K562 (cell line): ENCODE measurements at regions not wholly inside any gene's neighbourhood (a gene's known extent, or its start where the extent isn't known, plus 50 kb on each side); places are given as distances from the start of the nearest gene placed in this dataset.

Experiments used
- ATAC-seq: fragments of 200-7000 bp; cut with Tn5 transposase; 3 replicates; pipeline ENCODE4 v1.9.1; 2020; ENCODE audit warnings: moderate library complexity
- BruUV-seq: library from RNA; stranded (reverse); fragments of 400-500 nt; replicated peaks from 2 replicates; lab custom pipeline; 2021; lab: Mats Ljungman, UMichigan
- CTCF ChIA-PET: fragments of 300-600 bp; formaldehyde crosslinking; extraction: SDS; loops from one replicate; lab custom pipeline; 2021; ENCODE audit warnings: low intra/inter-chr PET ratio; lab: Yijun Ruan, JAX
- POLR2A ChIA-PET: fragments of 300-600, 350-650 bp; sonication (Branson Sonifier 250); formaldehyde crosslinking; extraction: SDS; loops from one replicate; lab custom pipeline; 2021; ENCODE audit warnings: antibody characterized with exemption, inconsistent platforms; lab: Yijun Ruan, JAX
- DNase-seq, 4 experiments: peaks; one replicate each; pipeline versions ENCODE4 v3.0.0 to v3.0.0-alpha.2; 2011 to 2018; ENCODE audit warnings: low spot score in 3 of 4, mixed read lengths in 3 of 4; ENCODE audit errors: extremely low read depth in 1 of 4
- FAIRE-seq: peaks from 2 replicates; lab custom pipeline; 2011; peaks lifted over from hg19 to GRCh38; lab: Jason Lieb, UNC
- H2AFZ ChIP-seq: 2 replicates; pipeline ENCODE4 v1.6.0; 2011; ENCODE audit warnings: low read depth, low read length, control low read depth, inconsistent platforms
- H3K27ac ChIP-seq: fragments of 200-600 bp; 3 replicates; pipeline ENCODE4 v1.8.0; 2011; ENCODE audit warnings: low read depth, mild to moderate bottlenecking, control low read depth, inconsistent platforms, low read length, moderate library complexity, mixed read lengths; ENCODE audit errors: extremely low read depth
- H3K27me3 ChIP-seq, 2 experiments: fragments of 300-600 bp in 1 of 2; 2 replicates in 1 of 2; 3 replicates in 1 of 2; pipeline versions ENCODE4 v1.6.0 to v1.8.0; 2011; ENCODE audit warnings: inconsistent platforms in 2 of 2, low read length in 2 of 2, mild to moderate bottlenecking in 1 of 2, mixed read lengths in 1 of 2, moderate library complexity in 1 of 2; ENCODE audit not compliant: control insufficient read depth in 2 of 2, insufficient read depth in 2 of 2
- H3K36me3 ChIP-seq: fragments of 300-600 bp; 3 replicates; pipeline ENCODE4 v1.8.0; 2011; ENCODE audit warnings: mild to moderate bottlenecking, low read length, inconsistent platforms; ENCODE audit not compliant: control insufficient read depth, insufficient read depth
- H3K4me1 ChIP-seq, 2 experiments: fragments of 200-600 bp in 1 of 2; replicated peaks in 1 of 2; 2 replicates in 1 of 2; 3 replicates in 1 of 2; pipeline versions ENCODE4 v1.5.1 to v1.8.0; 2011; ENCODE audit warnings: inconsistent platforms in 2 of 2, low read length in 2 of 2, mild to moderate bottlenecking in 1 of 2, mixed read lengths in 1 of 2, moderate library complexity in 1 of 2; ENCODE audit not compliant: control insufficient read depth in 2 of 2, insufficient read depth in 2 of 2
- H3K4me2 ChIP-seq: 2 replicates; pipeline ENCODE4 v1.6.1; 2011; ENCODE audit warnings: low read length, control low read depth, inconsistent platforms, mixed read lengths; ENCODE audit not compliant: insufficient read depth
- H3K4me3 ChIP-seq: fragments of 200-600 bp; sonication (generic), shearing (Covaris generic); 2 replicates; pipeline ENCODE4 v1.5.1; 2016; ENCODE audit warnings: control low read depth, inconsistent platforms
- H3K79me2 ChIP-seq: fragments of 200-600 bp; 3 replicates; pipeline ENCODE4 v1.8.0; 2011; ENCODE audit warnings: low read length, inconsistent platforms; ENCODE audit not compliant: control insufficient read depth, insufficient read depth
- H3K9ac ChIP-seq, 2 experiments: 2 replicates each; pipeline versions ENCODE4 v1.6.0 to v1.6.1; 2011; ENCODE audit warnings: low read depth in 2 of 2, low read length in 2 of 2, control low read depth in 1 of 2, inconsistent platforms in 1 of 2, mild to moderate bottlenecking in 1 of 2, mixed read lengths in 1 of 2; ENCODE audit not compliant: insufficient read depth in 1 of 2
- H3K9me1 ChIP-seq: one replicate; pipeline ENCODE4 v1.6.0; 2011; ENCODE audit warnings: inconsistent platforms, mild to moderate bottlenecking, low read length, moderate library complexity; ENCODE audit not compliant: control insufficient read depth, insufficient read depth
- H3K9me3 ChIP-seq: replicated peaks from 2 replicates; pipeline ENCODE4 v1.5.1; 2011; ENCODE audit warnings: low read depth, low read length, inconsistent platforms; ENCODE audit not compliant: control insufficient read depth, insufficient read depth
- H4K20me1 ChIP-seq: replicated peaks from 2 replicates; pipeline ENCODE4 v1.6.1; 2011; ENCODE audit warnings: low read length, inconsistent platforms, mixed read lengths; ENCODE audit not compliant: control insufficient read depth, insufficient read depth
- C11orf30 ChIP-seq: fragments of 450-650 bp; IDR thresholded peaks from 2 replicates; pipeline ENCODE4 v1.6.1; 2016; ENCODE audit warnings: low read depth, mild to moderate bottlenecking
- CBFB ChIP-seq: sonication (generic); formaldehyde crosslinking; IDR thresholded peaks from 2 replicates; pipeline ENCODE4 v1.4.0; 2020; ENCODE audit warnings: mild to moderate bottlenecking, missing genetic modification reagents
- CLOCK ChIP-seq: fragments of 250-450 bp; sonication (Bioruptor Pico); IDR thresholded peaks from 2 replicates; pipeline ENCODE4 v1.4.0; 2020; ENCODE audit warnings: mild to moderate bottlenecking, moderate library complexity, borderline replicate concordance
- DPF2 ChIP-seq: fragments of 450-650 bp; IDR thresholded peaks from 2 replicates; pipeline ENCODE4 v1.6.1; 2016
- ELK3 ChIP-seq: fragments of 450-650 bp; formaldehyde crosslinking; IDR thresholded peaks from 2 replicates; pipeline ENCODE4 v1.4.0; 2020; ENCODE audit warnings: mild to moderate bottlenecking
- GTF2E2 ChIP-seq: fragments of 200-800 bp; sonication (Bioruptor generic); IDR thresholded peaks from 2 replicates; pipeline ENCODE4 v1.6.1; 2016; ENCODE audit warnings: missing genetic modification characterization, missing compliant biosample characterization
- TRIM28 ChIP-seq: fragments of 450-650 bp; IDR thresholded peaks from 2 replicates; pipeline ENCODE4 v1.6.1; 2017
- VEZF1 ChIP-seq: fragments of 200-800 bp; sonication (Bioruptor generic); IDR thresholded peaks from 2 replicates; pipeline ENCODE4 v1.6.1; 2017; ENCODE audit warnings: missing genetic modification characterization, missing compliant biosample characterization
- WGBS: fragments of 100-300 bp; shearing (Covaris generic); methylation state at CpG from one replicate; pipeline ENCODE4 v1.1.6; 2016; ENCODE audit warnings: low coverage, mixed read lengths; ENCODE audit not compliant: insufficient coverage; ENCODE audit errors: missing lambda C conversion rate; 5-methylcytosine and 5-hydroxymethylcytosine counted together
- in situ Hi-C: fragments of 300-500 bp; cut with MboI; formaldehyde crosslinking; loops from 4 replicates; pipeline ENCODE4 v1.15.0; 2018; ENCODE audit warnings: inconsistent platforms, mixed read lengths
- intact Hi-C: fragments of 100-400 bp; cut with micrococcal nuclease; formaldehyde crosslinking; loops from 2 replicates; pipeline ENCODE4 v1.14.2; 2022

- H3K36me3 ChIP-seq, result no peaks in the 10 kb centered on the region
- no peaks in the 10 kb centered on the region for H3K9me1 ChIP-seq
- TF ChIP-seq VEZF1 (CRISPR knock-in tag), result no peak
- no peak for TF ChIP-seq GTF2E2 (tag)
- TF ChIP-seq TRIM28, result no peak
- TF ChIP-seq DPF2, result no peak
- no peak for TF ChIP-seq CBFB (CRISPR knock-in tag)
- TF ChIP-seq C11orf30, result no peak
- TF ChIP-seq ELK3 (CRISPR knock-in tag), result no peak
- no peak for TF ChIP-seq CLOCK (CRISPR knock-in tag)
- no peak for ATAC-seq
- 0% methylated on average over 1 of the region's 1 CpG for WGBS
- intact Hi-C loops, result no loop called here
- ChIA-PET POLR2A (interaction anchor here (0.6 to 1.0 kb wide), 2 partner anchors 8 to 536 kb away, joined by 3 to 4 read pairs; no protein-coding TSS in a partner anchor), CTCF (no interaction called here)
- FAIRE-seq, result no peak
- no peaks in the 10 kb centered on the region for H3K4me1 ChIP-seq
- BruUV-seq, result no TSS peak
- no peak overlapping the region for H3K4me2 ChIP-seq
- H3K79me2 ChIP-seq, result no peaks in the 10 kb centered on the region
- no peaks in the 10 kb centered on the region; a peak in 1 of 5 replicates for H3K27me3 ChIP-seq
- no peak for DNase-seq
- in situ Hi-C loops, result no loop called here
- no peaks in the 10 kb centered on the region for H4K20me1 ChIP-seq
- H3K9me3 ChIP-seq, result no peaks in the 10 kb centered on the region
- no peak overlapping the region for H2AFZ ChIP-seq
- H3K4me3 ChIP-seq, result no peak overlapping the region
- no peak overlapping the region for H3K27ac ChIP-seq
- no peak overlapping the region for H3K9ac ChIP-seq
These were observed 52.7 kb upstream of the ZNF618 start for GRCh38 chr9:113823421-113823820.
